ENCODE measurements at regions not wholly inside any gene's neighbourhood (a gene's known extent, or its start where the extent isn't known, plus 50 kb on each side); places are given as distances from the start of the nearest gene placed in this dataset.

- TF ChIP-seq, protein P1, sequence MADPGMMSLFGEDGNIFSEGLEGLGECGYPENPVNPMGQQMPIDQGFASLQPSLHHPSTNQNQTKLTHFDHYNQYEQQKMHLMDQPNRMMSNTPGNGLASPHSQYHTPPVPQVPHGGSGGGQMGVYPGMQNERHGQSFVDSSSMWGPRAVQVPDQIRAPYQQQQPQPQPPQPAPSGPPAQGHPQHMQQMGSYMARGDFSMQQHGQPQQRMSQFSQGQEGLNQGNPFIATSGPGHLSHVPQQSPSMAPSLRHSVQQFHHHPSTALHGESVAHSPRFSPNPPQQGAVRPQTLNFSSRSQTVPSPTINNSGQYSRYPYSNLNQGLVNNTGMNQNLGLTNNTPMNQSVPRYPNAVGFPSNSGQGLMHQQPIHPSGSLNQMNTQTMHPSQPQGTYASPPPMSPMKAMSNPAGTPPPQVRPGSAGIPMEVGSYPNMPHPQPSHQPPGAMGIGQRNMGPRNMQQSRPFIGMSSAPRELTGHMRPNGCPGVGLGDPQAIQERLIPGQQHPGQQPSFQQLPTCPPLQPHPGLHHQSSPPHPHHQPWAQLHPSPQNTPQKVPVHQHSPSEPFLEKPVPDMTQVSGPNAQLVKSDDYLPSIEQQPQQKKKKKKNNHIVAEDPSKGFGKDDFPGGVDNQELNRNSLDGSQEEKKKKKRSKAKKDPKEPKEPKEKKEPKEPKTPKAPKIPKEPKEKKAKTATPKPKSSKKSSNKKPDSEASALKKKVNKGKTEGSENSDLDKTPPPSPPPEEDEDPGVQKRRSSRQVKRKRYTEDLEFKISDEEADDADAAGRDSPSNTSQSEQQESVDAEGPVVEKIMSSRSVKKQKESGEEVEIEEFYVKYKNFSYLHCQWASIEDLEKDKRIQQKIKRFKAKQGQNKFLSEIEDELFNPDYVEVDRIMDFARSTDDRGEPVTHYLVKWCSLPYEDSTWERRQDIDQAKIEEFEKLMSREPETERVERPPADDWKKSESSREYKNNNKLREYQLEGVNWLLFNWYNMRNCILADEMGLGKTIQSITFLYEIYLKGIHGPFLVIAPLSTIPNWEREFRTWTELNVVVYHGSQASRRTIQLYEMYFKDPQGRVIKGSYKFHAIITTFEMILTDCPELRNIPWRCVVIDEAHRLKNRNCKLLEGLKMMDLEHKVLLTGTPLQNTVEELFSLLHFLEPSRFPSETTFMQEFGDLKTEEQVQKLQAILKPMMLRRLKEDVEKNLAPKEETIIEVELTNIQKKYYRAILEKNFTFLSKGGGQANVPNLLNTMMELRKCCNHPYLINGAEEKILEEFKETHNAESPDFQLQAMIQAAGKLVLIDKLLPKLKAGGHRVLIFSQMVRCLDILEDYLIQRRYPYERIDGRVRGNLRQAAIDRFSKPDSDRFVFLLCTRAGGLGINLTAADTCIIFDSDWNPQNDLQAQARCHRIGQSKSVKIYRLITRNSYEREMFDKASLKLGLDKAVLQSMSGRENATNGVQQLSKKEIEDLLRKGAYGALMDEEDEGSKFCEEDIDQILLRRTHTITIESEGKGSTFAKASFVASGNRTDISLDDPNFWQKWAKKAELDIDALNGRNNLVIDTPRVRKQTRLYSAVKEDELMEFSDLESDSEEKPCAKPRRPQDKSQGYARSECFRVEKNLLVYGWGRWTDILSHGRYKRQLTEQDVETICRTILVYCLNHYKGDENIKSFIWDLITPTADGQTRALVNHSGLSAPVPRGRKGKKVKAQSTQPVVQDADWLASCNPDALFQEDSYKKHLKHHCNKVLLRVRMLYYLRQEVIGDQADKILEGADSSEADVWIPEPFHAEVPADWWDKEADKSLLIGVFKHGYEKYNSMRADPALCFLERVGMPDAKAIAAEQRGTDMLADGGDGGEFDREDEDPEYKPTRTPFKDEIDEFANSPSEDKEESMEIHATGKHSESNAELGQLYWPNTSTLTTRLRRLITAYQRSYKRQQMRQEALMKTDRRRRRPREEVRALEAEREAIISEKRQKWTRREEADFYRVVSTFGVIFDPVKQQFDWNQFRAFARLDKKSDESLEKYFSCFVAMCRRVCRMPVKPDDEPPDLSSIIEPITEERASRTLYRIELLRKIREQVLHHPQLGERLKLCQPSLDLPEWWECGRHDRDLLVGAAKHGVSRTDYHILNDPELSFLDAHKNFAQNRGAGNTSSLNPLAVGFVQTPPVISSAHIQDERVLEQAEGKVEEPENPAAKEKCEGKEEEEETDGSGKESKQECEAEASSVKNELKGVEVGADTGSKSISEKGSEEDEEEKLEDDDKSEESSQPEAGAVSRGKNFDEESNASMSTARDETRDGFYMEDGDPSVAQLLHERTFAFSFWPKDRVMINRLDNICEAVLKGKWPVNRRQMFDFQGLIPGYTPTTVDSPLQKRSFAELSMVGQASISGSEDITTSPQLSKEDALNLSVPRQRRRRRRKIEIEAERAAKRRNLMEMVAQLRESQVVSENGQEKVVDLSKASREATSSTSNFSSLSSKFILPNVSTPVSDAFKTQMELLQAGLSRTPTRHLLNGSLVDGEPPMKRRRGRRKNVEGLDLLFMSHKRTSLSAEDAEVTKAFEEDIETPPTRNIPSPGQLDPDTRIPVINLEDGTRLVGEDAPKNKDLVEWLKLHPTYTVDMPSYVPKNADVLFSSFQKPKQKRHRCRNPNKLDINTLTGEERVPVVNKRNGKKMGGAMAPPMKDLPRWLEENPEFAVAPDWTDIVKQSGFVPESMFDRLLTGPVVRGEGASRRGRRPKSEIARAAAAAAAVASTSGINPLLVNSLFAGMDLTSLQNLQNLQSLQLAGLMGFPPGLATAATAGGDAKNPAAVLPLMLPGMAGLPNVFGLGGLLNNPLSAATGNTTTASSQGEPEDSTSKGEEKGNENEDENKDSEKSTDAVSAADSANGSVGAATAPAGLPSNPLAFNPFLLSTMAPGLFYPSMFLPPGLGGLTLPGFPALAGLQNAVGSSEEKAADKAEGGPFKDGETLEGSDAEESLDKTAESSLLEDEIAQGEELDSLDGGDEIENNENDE (IDR thresholded peaks at IDR 0.05; ENCODE audit: insufficient replicate concordance, low read length): no peak
- no peak for TF ChIP-seq HDAC6 (IDR thresholded peaks at IDR 0.05; ENCODE audit: low read depth, low read length)
- no peak for TF ChIP-seq SP1 (IDR thresholded peaks at IDR 0.05; ENCODE audit: low read depth, low read length)
- no peak for TF ChIP-seq JUND (IDR thresholded peaks at IDR 0.05; ENCODE audit: low read length)
- TF ChIP-seq BCL11A (IDR thresholded peaks at IDR 0.05; ENCODE audit: low read depth in 2 of 2, low read length in 2 of 2): no peak
- TF ChIP-seq RFX5 (IDR thresholded peaks at IDR 0.05; ENCODE audit: borderline replicate concordance, low read depth, low read length): no peak
- no peak for TF ChIP-seq BRCA1 (IDR thresholded peaks at IDR 0.05; ENCODE audit: low read depth, low read length)
- no peak for TF ChIP-seq EZH2 (IDR thresholded peaks at IDR 0.05; ENCODE audit: low read depth, low read length, severe bottlenecking)
- no peak for TF ChIP-seq MAFK (IDR thresholded peaks at IDR 0.05; ENCODE audit: low read depth, low read length)
- TF ChIP-seq NANOG (IDR thresholded peaks at IDR 0.05; ENCODE audit: insufficient read depth, low read depth, low read length, poor library complexity, severe bottlenecking): no peak
- TF ChIP-seq KDM1A (IDR thresholded peaks at IDR 0.05; ENCODE audit: borderline replicate concordance, low read length): no peak
- TF ChIP-seq CBX8 (IDR thresholded peaks at IDR 0.05; ENCODE audit: borderline replicate concordance, low read depth, low read length): no peak
- no peak for TF ChIP-seq KDM4A (IDR thresholded peaks at IDR 0.05; ENCODE audit: low read depth, low read length, severe bottlenecking)
These were observed 183.2 kb upstream of the HS3ST1 start (continued) for GRCh38 chr4:11611868-11612267.
